HepG2 (cell line): ENCODE measurements at regions not wholly inside any gene's neighbourhood (a gene's known extent, or its start where the extent isn't known, plus 50 kb on each side); places are given as distances from the start of the nearest gene placed in this dataset.

Source experiments
- CHD4 ChIP-seq: fragments of 200-600 bp; sonication (generic); IDR thresholded peaks from 2 replicates; pipeline ENCODE4 v1.7.0; 2017; ENCODE audit warnings: mild to moderate bottlenecking, low read length, borderline replicate concordance
- CTCF ChIP-seq: sonication (generic); formaldehyde crosslinking; IDR thresholded peaks from 2 replicates; pipeline ENCODE4 v1.5.0; 2020; ENCODE audit warnings: mild to moderate bottlenecking, missing genetic modification reagents, moderate library complexity
- FOXJ3 ChIP-seq: sonication (generic); formaldehyde crosslinking; IDR thresholded peaks from 2 replicates; pipeline ENCODE4 v1.4.0; 2020; ENCODE audit warnings: missing genetic modification reagents, mild to moderate bottlenecking, borderline replicate concordance
- POLR2A ChIP-seq, 2 experiments: IDR thresholded peaks; 2 replicates each; pipeline ENCODE4 v1.6.1; 2011; ENCODE audit warnings: low read depth in 2 of 2, low read length in 2 of 2, mild to moderate bottlenecking in 1 of 2, moderate library complexity in 1 of 2; ENCODE audit not compliant: insufficient read depth in 1 of 2
- ZNF432 ChIP-seq: sonication (generic); formaldehyde crosslinking; IDR thresholded peaks from 2 replicates; pipeline ENCODE4 v1.5.0; 2020; ENCODE audit warnings: missing genetic modification reagents, mild to moderate bottlenecking, borderline replicate concordance
- TF ChIP-seq, protein P1 (sequence below): sonication (generic); formaldehyde crosslinking; IDR thresholded peaks from 2 replicates; pipeline ENCODE4 v1.9.0; 2021; ENCODE audit warnings: missing genetic modification reagents, borderline replicate concordance

- TF ChIP-seq POLR2A (IDR thresholded peaks at IDR 0.05; ENCODE audit: insufficient read depth in 1 of 2, low read depth in 2 of 2, low read length in 2 of 2), result no peak
- no peak for TF ChIP-seq FOXJ3 (CRISPR knock-in tag)
- no peak for TF ChIP-seq ZNF432 (CRISPR knock-in tag)
- TF ChIP-seq CTCF (CRISPR knock-in tag), result no peak
- TF ChIP-seq, protein P1, sequence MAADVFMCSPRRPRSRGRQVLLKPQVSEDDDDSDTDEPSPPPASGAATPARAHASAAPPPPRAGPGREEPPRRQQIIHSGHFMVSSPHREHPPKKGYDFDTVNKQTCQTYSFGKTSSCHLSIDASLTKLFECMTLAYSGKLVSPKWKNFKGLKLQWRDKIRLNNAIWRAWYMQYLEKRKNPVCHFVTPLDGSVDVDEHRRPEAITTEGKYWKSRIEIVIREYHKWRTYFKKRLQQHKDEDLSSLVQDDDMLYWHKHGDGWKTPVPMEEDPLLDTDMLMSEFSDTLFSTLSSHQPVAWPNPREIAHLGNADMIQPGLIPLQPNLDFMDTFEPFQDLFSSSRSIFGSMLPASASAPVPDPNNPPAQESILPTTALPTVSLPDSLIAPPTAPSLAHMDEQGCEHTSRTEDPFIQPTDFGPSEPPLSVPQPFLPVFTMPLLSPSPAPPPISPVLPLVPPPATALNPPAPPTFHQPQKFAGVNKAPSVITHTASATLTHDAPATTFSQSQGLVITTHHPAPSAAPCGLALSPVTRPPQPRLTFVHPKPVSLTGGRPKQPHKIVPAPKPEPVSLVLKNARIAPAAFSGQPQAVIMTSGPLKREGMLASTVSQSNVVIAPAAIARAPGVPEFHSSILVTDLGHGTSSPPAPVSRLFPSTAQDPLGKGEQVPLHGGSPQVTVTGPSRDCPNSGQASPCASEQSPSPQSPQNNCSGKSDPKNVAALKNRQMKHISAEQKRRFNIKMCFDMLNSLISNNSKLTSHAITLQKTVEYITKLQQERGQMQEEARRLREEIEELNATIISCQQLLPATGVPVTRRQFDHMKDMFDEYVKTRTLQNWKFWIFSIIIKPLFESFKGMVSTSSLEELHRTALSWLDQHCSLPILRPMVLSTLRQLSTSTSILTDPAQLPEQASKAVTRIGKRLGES (CRISPR knock-in tag), result no peak
- TF ChIP-seq CHD4, result no peak
These were observed 123.4 kb downstream of the ESM1 start for GRCh38 chr5:54862036-54862435.
